Mesothelial cell of epicardium (in vitro differentiated cells): ENCODE measurements at regions not wholly inside any gene's neighbourhood (a gene's known extent, or its start where the extent isn't known, plus 50 kb on each side); places are given as distances from the start of the nearest gene placed in this dataset.

ENCODE experiments used
- DNase-seq, 2 experiments: peaks; one replicate each; pipeline ENCODE4 v3.0.0; 2021; ENCODE audit warnings: low spot score in 2 of 2; ENCODE audit not compliant: unreplicated experiment in 2 of 2
- H3K27ac Mint-ChIP-seq: 2 replicates; pipeline ENCODE4 v1.8.0; 2021; ENCODE audit warnings: mixed read lengths
- H3K27me3 Mint-ChIP-seq: 2 replicates; pipeline ENCODE4 v1.8.0; 2021; ENCODE audit warnings: low read depth, mixed read lengths
- H3K36me3 Mint-ChIP-seq: 2 replicates; pipeline ENCODE4 v1.8.0; 2021; ENCODE audit warnings: mixed read lengths
- H3K4me1 Mint-ChIP-seq: 2 replicates; pipeline ENCODE4 v1.8.0; 2021; ENCODE audit warnings: mixed read lengths
- H3K4me3 Mint-ChIP-seq: 2 replicates; pipeline ENCODE4 v1.8.0; 2021; ENCODE audit warnings: mild to moderate bottlenecking, moderate library complexity, mixed read lengths
- H3K9me3 Mint-ChIP-seq: 2 replicates; pipeline ENCODE4 v1.8.0; 2021; ENCODE audit warnings: mixed read lengths
- CTCF ChIP-seq: fragments of 200-600 bp; sonication (generic); IDR thresholded peaks from one replicate; pipeline ENCODE4 v1.5.0; 2021; ENCODE audit warnings: antibody characterized with exemption; ENCODE audit not compliant: unreplicated experiment

GRCh38 chr5:143648696-143649095, 163.3 kb upstream of the HMHB1 start:
- H3K27me3 Mint-ChIP-seq = no peaks in the 10 kb centered on the region
- H3K9me3 Mint-ChIP-seq = peaks cover 10% of the 10 kb centered on the region
- DNase-seq = no peak
- H3K4me1 Mint-ChIP-seq = peaks cover 30% of the 10 kb centered on the region
- no peak for TF ChIP-seq CTCF
- H3K27ac Mint-ChIP-seq = no peak overlapping the region
- H3K36me3 Mint-ChIP-seq = no peaks in the 10 kb centered on the region
- H3K4me3 Mint-ChIP-seq = no peak overlapping the region

GRCh38 chr5:143646961-143647360, 165.0 kb upstream of the HMHB1 start:
- peaks cover 39% of the 10 kb centered on the region for H3K4me1 Mint-ChIP-seq
- H3K36me3 Mint-ChIP-seq = no peaks in the 10 kb centered on the region
- no peak overlapping the region for H3K27ac Mint-ChIP-seq
- peaks cover 3% of the 10 kb centered on the region for H3K9me3 Mint-ChIP-seq
- H3K4me3 Mint-ChIP-seq = no peak overlapping the region
- no peaks in the 10 kb centered on the region for H3K27me3 Mint-ChIP-seq
- DNase-seq = no peak
- no peak for TF ChIP-seq CTCF

- H3K27me3 Mint-ChIP-seq = no peaks in the 10 kb centered on the region
- no peak for DNase-seq
Observed at GRCh38 chr5:143645356-143645755, 166.6 kb upstream of the HMHB1 start.

GRCh38 chr5:143644727-143645126, 167.2 kb upstream of the HMHB1 start:
- Mint-ChIP-seq H3K27me3 (no peaks in the 10 kb centered on the region), H3K9me3 (peaks cover 3% of the 10 kb centered on the region), H3K27ac (no peak overlapping the region), H3K4me1 (peaks cover 48% of the 10 kb centered on the region), H3K36me3 (no peaks in the 10 kb centered on the region), H3K4me3 (no peak overlapping the region)
- no peak for TF ChIP-seq CTCF
- no peak for DNase-seq

More at GRCh38 chr5:143645356-143645755, 166.6 kb upstream of the HMHB1 start:
- no peak overlapping the region for H3K4me3 Mint-ChIP-seq
- H3K27ac Mint-ChIP-seq = no peak overlapping the region
- H3K36me3 Mint-ChIP-seq = no peaks in the 10 kb centered on the region
- H3K4me1 Mint-ChIP-seq = peaks cover 48% of the 10 kb centered on the region
- peaks cover 3% of the 10 kb centered on the region for H3K9me3 Mint-ChIP-seq
- no peak for TF ChIP-seq CTCF

GRCh38 chr5:143642791-143643190, 169.2 kb upstream of the HMHB1 start:
- Mint-ChIP-seq H3K27ac (no peak overlapping the region), H3K27me3 (no peaks in the 10 kb centered on the region), H3K4me3 (no peak overlapping the region), H3K36me3 (no peaks in the 10 kb centered on the region), H3K4me1 (peaks cover 49% of the 10 kb centered on the region), H3K9me3 (no peaks in the 10 kb centered on the region)
- TF ChIP-seq CTCF = no peak
- DNase-seq = no peak
